Gastroesophageal sphincter (tissue), 3 donors: ENCODE measurements at regions not wholly inside any gene's neighbourhood (a gene's known extent, or its start where the extent isn't known, plus 50 kb on each side); places are given as distances from the start of the nearest gene placed in this dataset.

Experiments
- CTCF ChIP-seq, 4 experiments: fragments of 200-600 bp in 2 of 4; fragments of 450-650 bp in 2 of 4; sonication (generic) in 1 of 4; IDR thresholded peaks; one replicate each; pipeline ENCODE4 v1.5.1; 2017 to 2019; ENCODE audit warnings: antibody characterized with exemption in 4 of 4, mild to moderate bottlenecking in 2 of 4, moderate library complexity in 2 of 4
- POLR2A ChIP-seq, 2 donors: fragments of 450-650 bp; IDR thresholded peaks; one replicate each; pipeline ENCODE4 v1.6.1; 2017; ENCODE audit warnings: antibody characterized with exemption in 2 of 2, mild to moderate bottlenecking in 2 of 2, moderate library complexity in 1 of 2
- POLR2AphosphoS5 ChIP-seq: sonication (generic); formaldehyde crosslinking; IDR thresholded peaks from one replicate; pipeline ENCODE4 v1.6.1; 2017; ENCODE audit warnings: antibody characterized with exemption

GRCh38 chr7:85483177-85483576 is 296.3 kb upstream of the SEMA3D start:
- TF ChIP-seq CTCF (IDR thresholded peaks at IDR 0.05) (no peak), POLR2A (IDR thresholded peaks at IDR 0.05) (no peak), POLR2AphosphoS5 (no peak)
